HTR-8/SVneo (cell line): ENCODE measurements at regions not wholly inside any gene's neighbourhood (a gene's known extent, or its start where the extent isn't known, plus 50 kb on each side); places are given as distances from the start of the nearest gene placed in this dataset.
"Not testable (repeated sequence)": the region's sequence is repeated elsewhere in the genome, so short reads cannot be mapped to it uniquely, and the experiment has no call there.

Source experiments
- DNase-seq: peaks from one replicate; pipeline ENCODE4 v3.0.0; 2011; ENCODE audit warnings: low spot score, mixed read lengths; ENCODE audit not compliant: insufficient read length
- FAIRE-seq: peaks from 2 replicates; lab custom pipeline; 2011; peaks lifted over from hg19 to GRCh38; lab: Jason Lieb, UNC

- no peak for FAIRE-seq
Observed at GRCh38 chr6:11486959-11487358, 50.6 kb upstream of the TMEM170B start.

GRCh38 chr6:11486486-11486885 lies 51.1 kb upstream of the TMEM170B start:
- no peak for DNase-seq
- FAIRE-seq, result no peak

More at GRCh38 chr6:11486959-11487358, 50.6 kb upstream of the TMEM170B start:
- DNase-seq, result no peak

- no peak for DNase-seq
- FAIRE-seq, result no peak
Observed at GRCh38 chr6:11486051-11486450, 51.5 kb upstream of the TMEM170B start.

GRCh38 chr6:11485271-11485670 lies 52.3 kb upstream of the TMEM170B start:
- FAIRE-seq (no peak), DNase-seq (no peak)

GRCh38 chr6:11484441-11484840 lies 53.1 kb upstream of the TMEM170B start:
- FAIRE-seq, result no peak

GRCh38 chr6:11482616-11483015 lies 54.9 kb upstream of the TMEM170B start:
- FAIRE-seq (no peak), DNase-seq (no peak)

More at GRCh38 chr6:11484441-11484840, 53.1 kb upstream of the TMEM170B start:
- no peak for DNase-seq

- FAIRE-seq, result no peak
- DNase-seq, result no peak
Observed at GRCh38 chr6:11480541-11480940, 57.0 kb upstream of the TMEM170B start.

GRCh38 chr6:11479296-11479695 lies 58.3 kb upstream of the TMEM170B start:
- DNase-seq (no peak), FAIRE-seq (no peak)

- DNase-seq (no peak), FAIRE-seq (no peak)
Observed at GRCh38 chr6:11478586-11478985, 59.0 kb upstream of the TMEM170B start.

GRCh38 chr6:11475016-11475415 lies 62.5 kb upstream of the TMEM170B start:
- FAIRE-seq (no peak), DNase-seq (no peak)

GRCh38 chr6:11473008-11473740 lies 64.4 kb upstream of the TMEM170B start:
- FAIRE-seq, result no peak
- no peak for DNase-seq

- FAIRE-seq (no peak), DNase-seq (no peak)
Observed at GRCh38 chr6:11471261-11471660, 66.3 kb upstream of the TMEM170B start.

- FAIRE-seq, result no peak
- DNase-seq, result no peak
Observed at GRCh38 chr6:11469684-11470083, 67.9 kb upstream of the TMEM170B start.

- DNase-seq, FAIRE-seq: not testable (repeated sequence)
Observed at GRCh38 chr6:11468271-11468670, 69.3 kb upstream of the TMEM170B start.

GRCh38 chr6:11467364-11467763 lies 70.2 kb upstream of the TMEM170B start:
- no peak for FAIRE-seq
- no peak for DNase-seq

GRCh38 chr6:11463398-11463780 lies 74.2 kb upstream of the TMEM170B start:
- DNase-seq, result no peak
- FAIRE-seq, result no peak

GRCh38 chr6:11462742-11463397 lies 74.7 kb upstream of the TMEM170B start:
- no peak for DNase-seq
- FAIRE-seq, result no peak

GRCh38 chr6:11460837-11461661 lies 76.5 kb upstream of the TMEM170B start:
- DNase-seq, result no peak
- no peak for FAIRE-seq

- FAIRE-seq, result no peak
- no peak for DNase-seq
Observed at GRCh38 chr6:11460001-11460668, 77.4 kb upstream of the TMEM170B start.

- no peak for FAIRE-seq
- DNase-seq, result no peak
Observed at GRCh38 chr6:11459079-11459610, 78.4 kb upstream of the TMEM170B start.
